ENCODE measurements at regions not wholly inside any gene's neighbourhood (a gene's known extent, or its start where the extent isn't known, plus 50 kb on each side); places are given as distances from the start of the nearest gene placed in this dataset.
"Not testable (repeated sequence)": the region's sequence is repeated elsewhere in the genome, so short reads cannot be mapped to it uniquely, and the experiment has no call there.

DNA sequence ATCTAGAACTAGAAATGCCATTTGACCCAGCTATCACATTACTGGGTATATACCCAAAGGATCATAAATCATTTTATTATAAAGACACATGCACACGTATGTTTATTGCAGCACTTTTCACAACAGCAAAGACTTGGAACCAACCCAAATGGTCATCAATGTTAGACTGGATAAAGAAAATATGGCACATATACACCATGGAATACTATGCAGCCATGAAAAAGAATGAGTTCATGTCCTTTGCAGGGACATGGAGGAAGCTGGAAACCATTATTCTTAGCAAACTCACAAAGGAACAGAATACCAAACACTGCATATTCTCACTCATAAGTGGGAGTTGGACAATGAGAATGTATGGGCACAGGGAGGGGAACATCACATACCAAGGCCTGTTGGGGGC lies 233.7 kb downstream of the RCHY1 start:
- not testable (repeated sequence) for H2BK5ac ChIP-seq (ENCODE audit: low read depth, low read length, poor library complexity); H3K4ac ChIP-seq (ENCODE audit: low read depth, low read length); H3K4me1 ChIP-seq (ENCODE audit: control insufficient read depth in 1 of 2, insufficient read depth in 2 of 2, low read length in 2 of 2); H3K4me3 ChIP-seq (ENCODE audit: low read depth, low read length); H3K9me3 ChIP-seq (ENCODE audit: insufficient read depth, low read depth, low read length); H4K12ac ChIP-seq (ENCODE audit: low read depth, low read length); H3K36me3 ChIP-seq (ENCODE audit: control insufficient read depth in 1 of 2, insufficient read depth in 2 of 2, low read length in 2 of 2); H3K23ac ChIP-seq (ENCODE audit: low read length); H2BK120ac ChIP-seq (ENCODE audit: insufficient read depth, low read length, poor library complexity); H3K79me1 ChIP-seq (ENCODE audit: low read length); H3K79me2 ChIP-seq (ENCODE audit: control insufficient read depth, insufficient read depth, low read length, poor library complexity); H3K27me3 ChIP-seq (ENCODE audit: insufficient read depth, low read length); H4K91ac ChIP-seq (ENCODE audit: low read depth, low read length); H3K18ac ChIP-seq (ENCODE audit: low read length); H2BK12ac ChIP-seq (ENCODE audit: low read length); H3K14ac ChIP-seq (ENCODE audit: low read length); H3K27ac ChIP-seq (ENCODE audit: low read depth, low read length); H3K9ac ChIP-seq (ENCODE audit: low read length); H2AFZ ChIP-seq (ENCODE audit: insufficient read depth, low read length, poor library complexity); H4K8ac ChIP-seq (ENCODE audit: low read depth, low read length); DNase-seq; H2AK5ac ChIP-seq (ENCODE audit: low read length); H3K4me2 ChIP-seq (ENCODE audit: low read length)
- no CpG with 5 or more reads among the region's 1 CpG for WGBS (ENCODE audit: extremely low coverage, insufficient coverage, insufficient read length)

DNA sequence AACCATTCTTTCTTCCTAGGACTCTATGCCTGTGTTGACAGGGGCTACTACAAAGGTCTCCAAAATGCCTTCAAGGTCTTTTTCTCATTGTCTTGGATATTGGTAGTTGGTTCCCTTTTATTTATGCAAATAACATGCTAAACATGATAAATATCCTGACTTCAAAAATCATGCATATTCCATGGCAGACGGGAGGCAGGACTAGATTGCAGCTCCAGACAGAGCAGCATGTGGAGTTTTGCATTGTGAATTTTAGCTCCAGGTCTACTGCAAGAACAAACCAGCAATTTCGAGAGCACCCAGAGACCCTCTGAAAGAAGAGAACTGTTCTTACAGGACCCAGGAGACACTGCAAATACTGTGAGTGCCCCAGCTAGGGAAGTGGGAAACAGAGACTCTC lies 254.9 kb downstream of the RCHY1 start:
- H3K36me3 ChIP-seq (ENCODE audit: control insufficient read depth in 1 of 2, insufficient read depth in 2 of 2, low read length in 2 of 2), result no peaks in the 10 kb centered on the region
- H3K79me2 ChIP-seq (ENCODE audit: control insufficient read depth, insufficient read depth, low read length, poor library complexity), result no peaks in the 10 kb centered on the region
- no peaks in the 10 kb centered on the region for H3K27me3 ChIP-seq (ENCODE audit: insufficient read depth, low read length)
- H2BK120ac ChIP-seq (ENCODE audit: insufficient read depth, low read length, poor library complexity), result no peak overlapping the region
- no peak overlapping the region for H3K4ac ChIP-seq (ENCODE audit: low read depth, low read length)
- H3K79me1 ChIP-seq (ENCODE audit: low read length), result no peaks in the 10 kb centered on the region
- H4K12ac ChIP-seq (ENCODE audit: low read depth, low read length), result no peak overlapping the region
- no peak overlapping the region for H3K9ac ChIP-seq (ENCODE audit: low read length)
- H2AFZ ChIP-seq (ENCODE audit: insufficient read depth, low read length, poor library complexity), result no peak overlapping the region
- peak overlapping the region; percentile 37 for H2BK5ac ChIP-seq (ENCODE audit: low read depth, low read length, poor library complexity)
- WGBS (ENCODE audit: extremely low coverage, insufficient coverage, insufficient read length), result no CpG with 5 or more reads among the region's 2 CpGs
- H4K8ac ChIP-seq (ENCODE audit: low read depth, low read length), result no peak overlapping the region
- no peak overlapping the region for H3K4me3 ChIP-seq (ENCODE audit: low read depth, low read length)
- H2AK5ac ChIP-seq (ENCODE audit: low read length), result no peak overlapping the region
- H3K14ac ChIP-seq (ENCODE audit: low read length), result no peak overlapping the region
- H3K23ac ChIP-seq (ENCODE audit: low read length), result no peak overlapping the region
- H3K18ac ChIP-seq (ENCODE audit: low read length), result no peak overlapping the region
- H3K9me3 ChIP-seq (ENCODE audit: insufficient read depth, low read depth, low read length), result no peaks in the 10 kb centered on the region
- H3K4me2 ChIP-seq (ENCODE audit: low read length), result no peak overlapping the region
- DNase-seq, result no peak
- no peak overlapping the region for H3K27ac ChIP-seq (ENCODE audit: low read depth, low read length)
- H4K91ac ChIP-seq (ENCODE audit: low read depth, low read length), result no peak overlapping the region
- no peak overlapping the region for H2BK12ac ChIP-seq (ENCODE audit: low read length)
- peaks cover 4 to 7% of the 10 kb centered on the region in 2 experiments for H3K4me1 ChIP-seq (ENCODE audit: control insufficient read depth in 1 of 2, insufficient read depth in 2 of 2, low read length in 2 of 2)

DNA sequence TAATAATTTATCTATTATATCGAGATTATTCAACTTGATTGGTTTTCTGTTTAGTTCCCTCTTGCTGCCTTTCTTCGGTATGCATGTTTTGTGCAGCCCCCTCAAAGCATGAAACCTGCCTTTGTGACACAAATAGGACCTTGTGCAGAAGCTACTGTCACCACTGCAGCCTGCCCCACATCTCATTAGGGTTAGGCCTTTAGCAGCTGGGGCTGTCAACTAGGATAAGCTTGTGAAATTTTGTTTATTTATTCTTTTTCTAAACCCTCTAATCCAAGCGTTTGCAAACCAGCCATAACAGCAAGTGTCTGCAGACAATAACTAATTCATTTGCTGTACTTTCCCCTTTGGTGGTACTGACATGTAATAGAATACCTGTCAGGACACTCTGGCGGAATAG lies 258.9 kb downstream of the RCHY1 start:
- H3K9me3 ChIP-seq (ENCODE audit: insufficient read depth, low read depth, low read length), result no peaks in the 10 kb centered on the region
- no peak overlapping the region for H2BK12ac ChIP-seq (ENCODE audit: low read length)
- no peak overlapping the region for H3K27ac ChIP-seq (ENCODE audit: low read depth, low read length)
- no peak overlapping the region for H2AK5ac ChIP-seq (ENCODE audit: low read length)
- H2BK120ac ChIP-seq (ENCODE audit: insufficient read depth, low read length, poor library complexity), result no peak overlapping the region
- no peak overlapping the region for H4K8ac ChIP-seq (ENCODE audit: low read depth, low read length)
- no peak overlapping the region for H4K91ac ChIP-seq (ENCODE audit: low read depth, low read length)
- peaks cover 2% of the 10 kb centered on the region for H3K79me1 ChIP-seq (ENCODE audit: low read length)
- H3K4me3 ChIP-seq (ENCODE audit: low read depth, low read length), result no peak overlapping the region
- WGBS (ENCODE audit: extremely low coverage, insufficient coverage, insufficient read length), result no CpG with 5 or more reads among the region's 4 CpGs
- no peak overlapping the region for H4K12ac ChIP-seq (ENCODE audit: low read depth, low read length)
- H3K4ac ChIP-seq (ENCODE audit: low read depth, low read length), result no peak overlapping the region
- H3K9ac ChIP-seq (ENCODE audit: low read length), result no peak overlapping the region
- no peak overlapping the region for H2AFZ ChIP-seq (ENCODE audit: insufficient read depth, low read length, poor library complexity)
- H3K14ac ChIP-seq (ENCODE audit: low read length), result no peak overlapping the region
- no peaks in the 10 kb centered on the region for H3K27me3 ChIP-seq (ENCODE audit: insufficient read depth, low read length)
- no peak overlapping the region for H2BK5ac ChIP-seq (ENCODE audit: low read depth, low read length, poor library complexity)
- no peak overlapping the region for H3K23ac ChIP-seq (ENCODE audit: low read length)
- no peak overlapping the region for H3K4me2 ChIP-seq (ENCODE audit: low read length)
- H3K36me3 ChIP-seq (ENCODE audit: control insufficient read depth in 1 of 2, insufficient read depth in 2 of 2, low read length in 2 of 2), result no peaks in the 10 kb centered on the region
- no peak for DNase-seq
- H3K4me1 ChIP-seq (ENCODE audit: control insufficient read depth in 1 of 2, insufficient read depth in 2 of 2, low read length in 2 of 2), result peaks cover 4% of the 10 kb centered on the region in 2 experiments
- no peak overlapping the region for H3K18ac ChIP-seq (ENCODE audit: low read length)
- H3K79me2 ChIP-seq (ENCODE audit: control insufficient read depth, insufficient read depth, low read length, poor library complexity), result no peaks in the 10 kb centered on the region

DNA sequence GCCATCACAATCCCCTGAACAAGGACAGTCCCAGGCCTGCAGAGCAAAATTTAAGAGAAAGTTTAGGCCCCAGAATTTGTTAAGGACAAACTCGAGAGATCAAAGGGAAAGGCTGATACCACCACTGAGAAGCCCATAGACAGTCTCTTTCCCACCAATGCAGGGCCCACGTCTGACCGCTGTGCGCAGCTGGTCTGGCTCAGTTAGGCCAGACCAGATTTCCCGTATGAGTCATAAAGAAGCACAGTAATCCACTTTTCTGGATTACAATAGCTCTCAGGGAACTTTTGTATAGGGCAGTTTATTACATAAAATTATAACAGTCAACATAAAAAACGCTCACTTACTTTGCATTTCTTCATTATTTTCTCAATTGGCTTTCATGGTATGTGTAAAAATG lies 259.5 kb downstream of the RCHY1 start:
- Histone ChIP-seq H2AK5ac (ENCODE audit: low read length) (no peak overlapping the region), H3K18ac (ENCODE audit: low read length) (no peak overlapping the region), H3K9me3 (ENCODE audit: insufficient read depth, low read depth, low read length) (no peaks in the 10 kb centered on the region), H3K4ac (ENCODE audit: low read depth, low read length) (no peak overlapping the region), H3K4me1 (ENCODE audit: control insufficient read depth in 1 of 2, insufficient read depth in 2 of 2, low read length in 2 of 2) (peaks cover 2 to 6% of the 10 kb centered on the region in 2 experiments), H4K91ac (ENCODE audit: low read depth, low read length) (no peak overlapping the region), H3K79me1 (ENCODE audit: low read length) (peaks cover 4% of the 10 kb centered on the region), H3K27ac (ENCODE audit: low read depth, low read length) (no peak overlapping the region), H2AFZ (ENCODE audit: insufficient read depth, low read length, poor library complexity) (no peak overlapping the region), H2BK120ac (ENCODE audit: insufficient read depth, low read length, poor library complexity) (no peak overlapping the region), H4K12ac (ENCODE audit: low read depth, low read length) (no peak overlapping the region), H3K4me3 (ENCODE audit: low read depth, low read length) (no peak overlapping the region), H3K14ac (ENCODE audit: low read length) (no peak overlapping the region), H3K23ac (ENCODE audit: low read length) (no peak overlapping the region), H2BK5ac (ENCODE audit: low read depth, low read length, poor library complexity) (no peak overlapping the region), H3K27me3 (ENCODE audit: insufficient read depth, low read length) (no peaks in the 10 kb centered on the region), H2BK12ac (ENCODE audit: low read length) (peak overlapping the region; percentile 71), H3K9ac (ENCODE audit: low read length) (no peak overlapping the region), H3K79me2 (ENCODE audit: control insufficient read depth, insufficient read depth, low read length, poor library complexity) (no peaks in the 10 kb centered on the region), H3K36me3 (ENCODE audit: control insufficient read depth in 1 of 2, insufficient read depth in 2 of 2, low read length in 2 of 2) (no peaks in the 10 kb centered on the region), H4K8ac (ENCODE audit: low read depth, low read length) (no peak overlapping the region), H3K4me2 (ENCODE audit: low read length) (no peak overlapping the region)
- no CpG with 5 or more reads among the region's 6 CpGs for WGBS (ENCODE audit: extremely low coverage, insufficient coverage, insufficient read length)
- peak in 1 of 2 donors; percentile 6 for DNase-seq

All from trophoblast cell (in vitro differentiated cells and primary cell).